H1 (cell line): ENCODE measurements at regions not wholly inside any gene's neighbourhood (a gene's known extent, or its start where the extent isn't known, plus 50 kb on each side); places are given as distances from the start of the nearest gene placed in this dataset.

Experiments
- EZH2 ChIP-seq: fragments of 200-600 bp; sonication (generic); IDR thresholded peaks from 2 replicates; pipeline ENCODE4 v1.7.1; 2012; ENCODE audit warnings: low read depth, mild to moderate bottlenecking, moderate library complexity, low read length, inconsistent platforms; ENCODE audit not compliant: severe bottlenecking
- KDM4A ChIP-seq: IDR thresholded peaks from one replicate; pipeline ENCODE4 v1.7.1; 2012; ENCODE audit warnings: low read depth, mild to moderate bottlenecking, moderate library complexity, low read length, inconsistent platforms; ENCODE audit not compliant: severe bottlenecking
- PHF8 ChIP-seq: fragments of 200-600 bp; sonication (generic); conservative IDR thresholded peaks from 2 replicates; pipeline ENCODE4 v1.7.1; 2012; ENCODE audit warnings: low read depth, mild to moderate bottlenecking, inconsistent platforms, low read length, moderate library complexity

DNA sequence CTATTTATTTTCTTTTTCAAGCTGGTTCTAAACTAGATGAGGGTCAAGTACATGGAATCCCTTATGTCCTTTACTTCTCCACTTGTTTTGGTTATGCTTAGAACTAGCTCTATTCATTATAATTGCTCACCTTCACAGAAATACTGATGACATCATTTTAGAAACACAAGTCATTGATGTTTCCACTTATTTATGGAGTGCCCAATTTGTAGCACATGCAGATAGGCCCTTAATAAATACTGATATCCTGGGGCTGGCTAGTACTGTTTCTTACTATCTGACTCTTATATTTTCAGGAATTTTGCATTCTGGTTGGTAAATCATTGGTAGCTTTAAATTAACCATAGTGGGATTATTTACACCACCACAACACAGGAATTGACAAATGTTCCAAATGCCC is 112.2 kb downstream of the NAA11 start (continued):
- TF ChIP-seq KDM4A (no peak), EZH2 (no peak), PHF8 (no peak)
